Osteoblast (primary cell): ENCODE measurements at regions not wholly inside any gene's neighbourhood (a gene's known extent, or its start where the extent isn't known, plus 50 kb on each side); places are given as distances from the start of the nearest gene placed in this dataset.

Source experiments
- DNase-seq: peaks from one replicate; pipeline ENCODE4 v3.0.0; 2011; ENCODE audit warnings: low spot score, mixed read lengths; ENCODE audit not compliant: insufficient read length; ENCODE audit errors: missing footprints
- H2AFZ ChIP-seq: 2 replicates; pipeline ENCODE4 v1.6.0; 2011; ENCODE audit warnings: mild to moderate bottlenecking, low read length
- H3K27ac ChIP-seq: 2 replicates; pipeline ENCODE4 v1.5.1; 2011; ENCODE audit warnings: mild to moderate bottlenecking, low read depth, low read length, moderate library complexity
- H3K27me3 ChIP-seq: 2 replicates; pipeline ENCODE4 v1.6.0; 2012; ENCODE audit warnings: mild to moderate bottlenecking, control low read depth, inconsistent platforms, low read length, moderate library complexity; ENCODE audit not compliant: insufficient read depth
- H3K36me3 ChIP-seq: 2 replicates; pipeline ENCODE4 v1.5.1; 2011; ENCODE audit warnings: mild to moderate bottlenecking, low read length, control low read depth, moderate library complexity; ENCODE audit not compliant: insufficient read depth
- H3K4me1 ChIP-seq: 2 replicates; pipeline ENCODE4 v1.5.1; 2011; ENCODE audit warnings: mild to moderate bottlenecking, low read length, control low read depth, moderate library complexity; ENCODE audit not compliant: insufficient read depth
- H3K4me2 ChIP-seq: 2 replicates; pipeline ENCODE4 v1.6.0; 2011; ENCODE audit warnings: mild to moderate bottlenecking, low read length; ENCODE audit not compliant: insufficient read depth
- H3K4me3 ChIP-seq: fragments of 200-600 bp; sonication (generic); 3 replicates; pipeline ENCODE4 v1.5.1; 2012; ENCODE audit warnings: mild to moderate bottlenecking, low read length, inconsistent platforms; ENCODE audit not compliant: insufficient read depth
- H3K79me2 ChIP-seq: 2 replicates; pipeline ENCODE4 v1.6.0; 2012; ENCODE audit warnings: mild to moderate bottlenecking, low read length, control low read depth, inconsistent platforms; ENCODE audit not compliant: insufficient read depth
- H3K9me3 ChIP-seq: 2 replicates; pipeline ENCODE4 v1.5.1; 2011; ENCODE audit warnings: low read depth, low read length, control low read depth
- H4K20me1 ChIP-seq: 2 replicates; pipeline ENCODE4 v1.6.0; 2012; ENCODE audit warnings: mild to moderate bottlenecking, low read length, control low read depth; ENCODE audit not compliant: insufficient read depth
- CTCF ChIP-seq: IDR thresholded peaks from 2 replicates; pipeline ENCODE4 v1.5.1; 2011; ENCODE audit warnings: mild to moderate bottlenecking, low read depth, low read length, moderate library complexity; ENCODE audit errors: extremely low read depth

- H3K9me3 ChIP-seq, result peaks cover 4% of the 10 kb centered on the region
- no peak overlapping the region for H3K4me3 ChIP-seq
- DNase-seq, result no peak
- peak overlapping the region; percentile 50 for H3K4me2 ChIP-seq
- H3K4me1 ChIP-seq, result peaks cover 37% of the 10 kb centered on the region
- H3K36me3 ChIP-seq, result no peaks in the 10 kb centered on the region
- H4K20me1 ChIP-seq, result no peaks in the 10 kb centered on the region
- no peaks in the 10 kb centered on the region for H3K27me3 ChIP-seq
- peak overlapping the region; percentile 27 for H2AFZ ChIP-seq
- H3K27ac ChIP-seq, result peak overlapping the region; percentile 84
- no peaks in the 10 kb centered on the region for H3K79me2 ChIP-seq
- no peak for TF ChIP-seq CTCF
Observed at GRCh38 chr1:162972773-162973172, 96.4 kb upstream of the RGS4 start.

- Histone ChIP-seq H3K27me3 (no peaks in the 10 kb centered on the region), H4K20me1 (no peaks in the 10 kb centered on the region), H3K27ac (no peak overlapping the region), H3K4me1 (peaks cover 34% of the 10 kb centered on the region), H3K4me2 (no peak overlapping the region), H3K36me3 (no peaks in the 10 kb centered on the region), H3K4me3 (no peak overlapping the region), H3K79me2 (no peaks in the 10 kb centered on the region), H2AFZ (peak overlapping the region; percentile 35), H3K9me3 (no peaks in the 10 kb centered on the region)
- TF ChIP-seq CTCF, result no peak
- no peak for DNase-seq
Observed at GRCh38 chr1:162970021-162970420, 99.1 kb upstream of the RGS4 start.

GRCh38 chr1:162966613-162967012, 102.5 kb upstream of the RGS4 start:
- TF ChIP-seq CTCF, result no peak
- no peaks in the 10 kb centered on the region for H3K27me3 ChIP-seq

GRCh38 chr1:162964901-162965300, 103.9 kb upstream of the CCDC190 start:
- Histone ChIP-seq H3K9me3 (no peaks in the 10 kb centered on the region), H3K4me3 (no peak overlapping the region), H3K36me3 (no peaks in the 10 kb centered on the region), H3K4me2 (no peak overlapping the region), H4K20me1 (no peaks in the 10 kb centered on the region), H3K79me2 (no peaks in the 10 kb centered on the region), H2AFZ (no peak overlapping the region), H3K4me1 (peaks cover 5% of the 10 kb centered on the region), H3K27me3 (no peaks in the 10 kb centered on the region), H3K27ac (no peak overlapping the region)
- no peak for DNase-seq
- no peak for TF ChIP-seq CTCF

More at GRCh38 chr1:162966613-162967012, 102.5 kb upstream of the RGS4 start:
- Histone ChIP-seq H3K9me3 (no peaks in the 10 kb centered on the region), H3K27ac (no peak overlapping the region), H3K79me2 (no peaks in the 10 kb centered on the region), H3K4me3 (no peak overlapping the region), H3K4me2 (no peak overlapping the region), H3K4me1 (peaks cover 7% of the 10 kb centered on the region), H2AFZ (no peak overlapping the region), H3K36me3 (no peaks in the 10 kb centered on the region), H4K20me1 (no peaks in the 10 kb centered on the region)
- DNase-seq, result no peak
